Right renal pelvis (tissue), 4 donors: ENCODE measurements at regions not wholly inside any gene's neighbourhood (a gene's known extent, or its start where the extent isn't known, plus 50 kb on each side); places are given as distances from the start of the nearest gene placed in this dataset.

Experiments
- DNase-seq, 4 donors: peaks; one replicate each; pipeline ENCODE4 v3.0.0-alpha.2; 2013; ENCODE audit warnings: low read depth in 4 of 4, low spot score in 3 of 4, missing footprints in 1 of 4

GRCh38 chr15:37823601-37824275 is 110.7 kb upstream of the TMCO5A start:
- no peak for DNase-seq

- DNase-seq: no peak
These were observed 109.6 kb upstream of the TMCO5A start for GRCh38 chr15:37824717-37825382.

GRCh38 chr15:37837276-37837675 is 97.2 kb upstream of the TMCO5A start:
- DNase-seq: no peak

GRCh38 chr15:37847776-37848175 is 86.7 kb upstream of the TMCO5A start:
- DNase-seq: no peak

- DNase-seq: no peak
These were observed 78.3 kb upstream of the TMCO5A start for GRCh38 chr15:37856109-37856508.

- no peak for DNase-seq
These were observed 73.5 kb upstream of the TMCO5A start for GRCh38 chr15:37860896-37861295.

- no peak for DNase-seq
These were observed 68.8 kb upstream of the TMCO5A start for GRCh38 chr15:37865687-37866086.

GRCh38 chr15:37870711-37871110 is 63.7 kb upstream of the TMCO5A start:
- no peak for DNase-seq

- no peak for DNase-seq
These were observed 61.8 kb upstream of the TMCO5A start for GRCh38 chr15:37872661-37873060.

- no peak for DNase-seq
These were observed 61.1 kb upstream of the TMCO5A start for GRCh38 chr15:37873336-37873735.

- no peak for DNase-seq
These were observed 57.5 kb upstream of the TMCO5A start for GRCh38 chr15:37876900-37877299.

- no peak for DNase-seq
These were observed 56.3 kb upstream of the TMCO5A start for GRCh38 chr15:37877851-37878741.

GRCh38 chr15:37880009-37880834 is 54.2 kb upstream of the TMCO5A start:
- peak in 1 of 4 donors; percentile 45 for DNase-seq

- no peak for DNase-seq
These were observed 53.6 kb upstream of the TMCO5A start for GRCh38 chr15:37880835-37881153.

GRCh38 chr15:37881237-37882013 is 53.0 kb upstream of the TMCO5A start:
- DNase-seq: no peak

- DNase-seq: no peak
These were observed 51.8 kb upstream of the TMCO5A start for GRCh38 chr15:37882640-37883039.
